Superior temporal gyrus (tissue), 1 donor: ENCODE measurements at regions not wholly inside any gene's neighbourhood (a gene's known extent, or its start where the extent isn't known, plus 50 kb on each side); places are given as distances from the start of the nearest gene placed in this dataset.

Experiments
- DNase-seq: peaks from one replicate; pipeline ENCODE4 v3.0.0-alpha.2; 2016; ENCODE audit errors: extremely low spot score

GRCh38 chr2:188919824-188920223 lies 54.3 kb upstream of the COL3A1 start:
- no peak for DNase-seq

GRCh38 chr2:188922191-188922590 lies 52.0 kb upstream of the COL3A1 start:
- DNase-seq: no peak
